ENCODE measurements at regions not wholly inside any gene's neighbourhood (a gene's known extent, or its start where the extent isn't known, plus 50 kb on each side); places are given as distances from the start of the nearest gene placed in this dataset.
A peak's percentile ranks its signal among the peaks of the same experiment; 100 is the strongest.

DNA sequence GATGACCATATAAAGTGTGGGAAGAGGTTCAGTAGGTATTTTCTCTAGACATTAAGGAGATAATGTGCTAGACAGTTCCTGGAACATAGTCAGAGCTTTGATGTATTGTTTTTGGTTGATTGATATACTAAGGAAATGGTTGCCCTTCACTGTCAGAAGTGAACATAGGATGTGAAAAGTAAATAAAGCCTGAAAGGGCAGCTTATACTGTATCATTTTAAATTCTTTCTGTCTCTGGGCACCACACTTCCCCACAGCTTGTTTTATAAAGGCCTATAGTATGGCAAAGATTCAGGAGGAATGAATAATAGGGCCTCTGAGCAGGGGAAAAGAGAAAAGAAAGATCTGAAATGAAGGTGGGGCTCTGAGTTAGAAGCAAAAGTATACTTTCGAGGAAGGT is 72.7 kb upstream of the ITPRID2 start:
- H3K4me1 ChIP-seq (ENCODE audit: insufficient read depth, low read length) = peaks cover 6% of the 10 kb centered on the region
- no peaks in the 10 kb centered on the region for H3K79me2 ChIP-seq (ENCODE audit: insufficient read depth, low read length)
- no peak overlapping the region for H3K4me3 ChIP-seq (ENCODE audit: insufficient read depth, low read length)
- no peak overlapping the region for H3K4me2 ChIP-seq (ENCODE audit: insufficient read depth, low read length)
- no peaks in the 10 kb centered on the region for H4K20me1 ChIP-seq (ENCODE audit: insufficient read depth, low read length)
- TF ChIP-seq CTCF (IDR thresholded peaks at IDR 0.05; ENCODE audit: extremely low read depth, low read depth, low read length) = no peak
- no peak overlapping the region for H3K27ac ChIP-seq (ENCODE audit: low read depth, low read length)
- no peaks in the 10 kb centered on the region for H3K9me3 ChIP-seq (ENCODE audit: low read depth, low read length)
- no peaks in the 10 kb centered on the region for H3K27me3 ChIP-seq (ENCODE audit: insufficient read depth, low read length)
- no peaks in the 10 kb centered on the region for H3K36me3 ChIP-seq (ENCODE audit: insufficient read depth, low read length)
- no peak for DNase-seq (ENCODE audit: insufficient read length, low spot score, missing footprints)
- H2AFZ ChIP-seq (ENCODE audit: low read length) = no peak overlapping the region

- Histone ChIP-seq H3K27ac (ENCODE audit: low read depth, low read length) (no peak overlapping the region), H2AFZ (ENCODE audit: low read length) (no peak overlapping the region)
- DNase-seq (ENCODE audit: insufficient read length, low spot score, missing footprints) = peak; percentile 26
These were observed 70.5 kb upstream of the ITPRID2 start for GRCh38 chr2:181821049-181821448.

DNA sequence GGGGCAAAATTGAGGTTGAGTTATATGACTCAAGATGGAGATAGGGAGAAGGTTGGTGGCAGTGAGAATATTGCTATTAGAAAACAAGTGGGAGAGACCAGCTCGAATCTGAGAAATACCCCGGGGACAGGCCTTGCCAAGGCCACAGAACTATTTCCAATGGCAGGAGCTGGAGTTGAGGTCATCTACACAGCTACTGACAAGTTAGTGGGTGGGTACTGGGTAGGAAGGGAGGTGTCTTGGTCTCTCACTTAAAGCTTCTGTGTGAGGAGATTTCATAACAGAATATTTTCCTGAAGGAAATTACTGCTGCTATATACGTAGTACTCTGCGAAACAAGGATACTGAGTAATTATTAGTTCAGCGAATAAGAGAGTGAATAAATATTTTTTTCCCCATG is 69.4 kb upstream of the ITPRID2 start:
- Histone ChIP-seq H3K27me3 (ENCODE audit: insufficient read depth, low read length) (no peaks in the 10 kb centered on the region), H3K4me1 (ENCODE audit: insufficient read depth, low read length) (no peaks in the 10 kb centered on the region), H3K79me2 (ENCODE audit: insufficient read depth, low read length) (no peaks in the 10 kb centered on the region), H3K27ac (ENCODE audit: low read depth, low read length) (no peak overlapping the region), H3K9me3 (ENCODE audit: low read depth, low read length) (no peaks in the 10 kb centered on the region), H3K4me2 (ENCODE audit: insufficient read depth, low read length) (no peak overlapping the region), H4K20me1 (ENCODE audit: insufficient read depth, low read length) (no peaks in the 10 kb centered on the region), H3K4me3 (ENCODE audit: insufficient read depth, low read length) (no peak overlapping the region), H2AFZ (ENCODE audit: low read length) (no peak overlapping the region), H3K36me3 (ENCODE audit: insufficient read depth, low read length) (no peaks in the 10 kb centered on the region)
- no peak for DNase-seq (ENCODE audit: insufficient read length, low spot score, missing footprints)
- TF ChIP-seq CTCF (IDR thresholded peaks at IDR 0.05; ENCODE audit: extremely low read depth, low read depth, low read length) = no peak

More at GRCh38 chr2:181821049-181821448, 70.5 kb upstream of the ITPRID2 start:
- Histone ChIP-seq H3K27me3 (ENCODE audit: insufficient read depth, low read length) (no peaks in the 10 kb centered on the region), H3K36me3 (ENCODE audit: insufficient read depth, low read length) (no peaks in the 10 kb centered on the region), H4K20me1 (ENCODE audit: insufficient read depth, low read length) (no peaks in the 10 kb centered on the region), H3K9me3 (ENCODE audit: low read depth, low read length) (no peaks in the 10 kb centered on the region), H3K4me2 (ENCODE audit: insufficient read depth, low read length) (no peak overlapping the region), H3K4me1 (ENCODE audit: insufficient read depth, low read length) (no peaks in the 10 kb centered on the region), H3K79me2 (ENCODE audit: insufficient read depth, low read length) (no peaks in the 10 kb centered on the region), H3K4me3 (ENCODE audit: insufficient read depth, low read length) (no peak overlapping the region)
- TF ChIP-seq CTCF (IDR thresholded peaks at IDR 0.05; ENCODE audit: extremely low read depth, low read depth, low read length) = no peak

GRCh38 chr2:181823405-181823804 is 68.1 kb upstream of the ITPRID2 start:
- no peak for DNase-seq (ENCODE audit: insufficient read length, low spot score, missing footprints)
- no peak for TF ChIP-seq CTCF (IDR thresholded peaks at IDR 0.05; ENCODE audit: extremely low read depth, low read depth, low read length)
- H3K4me2 ChIP-seq (ENCODE audit: insufficient read depth, low read length) = no peak overlapping the region
- no peaks in the 10 kb centered on the region for H3K4me1 ChIP-seq (ENCODE audit: insufficient read depth, low read length)
- no peaks in the 10 kb centered on the region for H3K9me3 ChIP-seq (ENCODE audit: low read depth, low read length)
- H2AFZ ChIP-seq (ENCODE audit: low read length) = no peak overlapping the region
- no peak overlapping the region for H3K4me3 ChIP-seq (ENCODE audit: insufficient read depth, low read length)
- H3K36me3 ChIP-seq (ENCODE audit: insufficient read depth, low read length) = no peaks in the 10 kb centered on the region
- H3K27me3 ChIP-seq (ENCODE audit: insufficient read depth, low read length) = no peaks in the 10 kb centered on the region
- H4K20me1 ChIP-seq (ENCODE audit: insufficient read depth, low read length) = no peaks in the 10 kb centered on the region
- H3K27ac ChIP-seq (ENCODE audit: low read depth, low read length) = no peak overlapping the region
- H3K79me2 ChIP-seq (ENCODE audit: insufficient read depth, low read length) = no peaks in the 10 kb centered on the region
